Hepatocyte (in vitro differentiated cells): ENCODE measurements at regions not wholly inside any gene's neighbourhood (a gene's known extent, or its start where the extent isn't known, plus 50 kb on each side); places are given as distances from the start of the nearest gene placed in this dataset.

Experiments used
- EZH2 ChIP-seq: fragments of 200-600 bp; sonication (generic); IDR thresholded peaks from 2 replicates; pipeline ENCODE4 v1.6.1; 2016; ENCODE audit warnings: antibody characterized with exemption, mild to moderate bottlenecking, borderline replicate concordance
- EZH2phosphoT487 ChIP-seq: fragments of 200-600 bp; sonication (generic); IDR thresholded peaks from one replicate; pipeline ENCODE4 v1.6.1; 2018; ENCODE audit warnings: antibody characterized with exemption, mild to moderate bottlenecking, low read depth, moderate library complexity; ENCODE audit not compliant: unreplicated experiment, severe bottlenecking
- TF ChIP-seq, protein P1 (sequence below): fragments of 200-600 bp; sonication (generic); IDR thresholded peaks from 2 replicates; pipeline ENCODE4 v1.5.1; 2016; ENCODE audit warnings: antibody characterized with exemption, mild to moderate bottlenecking; ENCODE audit not compliant: poor library complexity

DNA sequence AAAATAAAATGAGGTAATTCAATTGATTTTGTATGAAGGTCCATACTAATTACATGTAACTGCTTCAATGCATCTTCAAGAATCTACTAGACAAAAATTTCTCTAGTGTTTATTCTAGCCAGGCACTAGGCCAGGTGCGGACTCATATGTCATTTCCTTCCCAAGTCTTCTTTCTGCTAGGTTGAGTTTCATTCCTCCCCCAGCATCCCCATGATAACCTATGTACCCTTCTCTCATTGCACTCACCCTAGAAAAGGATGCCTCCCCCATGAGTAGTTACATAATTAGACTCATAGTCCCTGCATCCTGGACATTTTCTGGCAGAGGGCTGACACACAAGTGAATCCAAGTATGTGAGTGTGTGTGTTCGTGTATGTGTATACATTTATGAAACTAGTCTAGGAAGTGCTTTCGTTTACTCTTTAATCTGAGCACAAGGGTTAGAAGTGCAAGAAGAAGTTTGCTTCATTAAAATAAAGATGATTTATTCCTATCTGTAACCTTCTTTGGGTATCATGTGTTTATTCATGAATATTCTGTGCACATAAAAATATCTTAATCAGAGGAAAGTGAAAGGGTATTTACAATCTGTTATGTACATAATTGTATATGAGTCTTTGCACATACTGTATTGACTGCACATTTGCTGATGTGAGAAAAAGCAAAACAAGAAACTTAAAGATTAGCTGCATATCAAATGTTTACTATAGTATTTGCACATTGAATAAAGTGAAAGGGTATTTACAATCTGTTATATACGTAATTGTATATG, 585.6 kb upstream of the ZNF717 start:
- no peak for TF ChIP-seq EZH2phosphoT487
- TF ChIP-seq EZH2 = no peak
- TF ChIP-seq, protein P1, sequence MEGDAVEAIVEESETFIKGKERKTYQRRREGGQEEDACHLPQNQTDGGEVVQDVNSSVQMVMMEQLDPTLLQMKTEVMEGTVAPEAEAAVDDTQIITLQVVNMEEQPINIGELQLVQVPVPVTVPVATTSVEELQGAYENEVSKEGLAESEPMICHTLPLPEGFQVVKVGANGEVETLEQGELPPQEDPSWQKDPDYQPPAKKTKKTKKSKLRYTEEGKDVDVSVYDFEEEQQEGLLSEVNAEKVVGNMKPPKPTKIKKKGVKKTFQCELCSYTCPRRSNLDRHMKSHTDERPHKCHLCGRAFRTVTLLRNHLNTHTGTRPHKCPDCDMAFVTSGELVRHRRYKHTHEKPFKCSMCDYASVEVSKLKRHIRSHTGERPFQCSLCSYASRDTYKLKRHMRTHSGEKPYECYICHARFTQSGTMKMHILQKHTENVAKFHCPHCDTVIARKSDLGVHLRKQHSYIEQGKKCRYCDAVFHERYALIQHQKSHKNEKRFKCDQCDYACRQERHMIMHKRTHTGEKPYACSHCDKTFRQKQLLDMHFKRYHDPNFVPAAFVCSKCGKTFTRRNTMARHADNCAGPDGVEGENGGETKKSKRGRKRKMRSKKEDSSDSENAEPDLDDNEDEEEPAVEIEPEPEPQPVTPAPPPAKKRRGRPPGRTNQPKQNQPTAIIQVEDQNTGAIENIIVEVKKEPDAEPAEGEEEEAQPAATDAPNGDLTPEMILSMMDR = no peak
